Endometrial microvascular endothelial cells (primary cell): ENCODE measurements at regions not wholly inside any gene's neighbourhood (a gene's known extent, or its start where the extent isn't known, plus 50 kb on each side); places are given as distances from the start of the nearest gene placed in this dataset.
"Not testable (repeated sequence)": the region's sequence is repeated elsewhere in the genome, so short reads cannot be mapped to it uniquely, and the experiment has no call there.

Experiments used
- in situ Hi-C: cut with HindIII; loops from 2 replicates; pipeline ENCODE4 v1.10.0; 2017; ENCODE audit warnings: low sequenced_read_pairs, low pct_unique_long_range_greater_than_20kb; ENCODE audit errors: inconsistent ontology term

DNA sequence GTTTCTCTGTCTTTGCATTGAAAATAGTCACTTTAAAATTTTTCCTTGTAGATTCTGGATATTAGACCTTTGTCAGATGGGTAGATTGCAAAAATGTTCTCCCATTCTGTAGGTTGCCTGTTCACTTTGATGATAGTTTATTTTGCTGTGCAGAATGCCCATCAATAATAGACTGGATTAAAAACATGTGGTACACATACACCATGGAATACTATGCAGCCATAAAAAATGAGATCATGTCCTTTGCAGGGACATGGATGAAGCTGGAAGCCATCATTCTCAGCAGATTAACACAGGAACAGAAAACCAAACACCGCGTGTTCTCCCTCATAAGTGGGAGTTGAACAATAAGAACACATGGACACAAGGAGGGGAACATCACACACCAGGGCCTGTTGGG is 670.2 kb upstream of the SOX9 start:
- in situ Hi-C loops = not testable (repeated sequence)

DNA sequence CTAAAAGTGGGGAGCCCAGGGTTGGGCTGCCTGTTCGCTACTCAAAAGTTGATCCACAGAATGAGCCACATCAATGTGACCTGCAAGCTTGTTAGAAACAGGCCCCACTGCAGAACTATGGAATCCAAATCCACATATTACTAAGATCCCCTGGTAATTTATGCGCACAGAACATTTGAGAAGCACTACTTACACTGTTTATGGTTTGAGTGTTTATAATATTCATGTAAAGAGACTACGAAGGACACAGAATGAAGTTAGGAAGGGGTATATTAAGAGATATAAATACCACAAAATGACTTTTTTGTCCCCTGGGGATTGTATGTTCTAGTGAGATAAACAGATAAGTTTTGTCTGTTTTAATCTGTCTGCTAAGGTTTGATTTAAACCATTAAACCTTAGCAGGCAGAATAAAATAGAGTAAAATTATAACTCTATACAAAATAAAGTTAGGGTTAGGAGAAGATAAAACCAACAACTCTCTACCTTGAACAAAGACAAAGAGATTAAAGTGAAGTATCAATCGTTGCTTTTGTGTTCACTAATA is 666.9 kb upstream of the SOX9 start:
- in situ Hi-C loops = no loop called here

DNA sequence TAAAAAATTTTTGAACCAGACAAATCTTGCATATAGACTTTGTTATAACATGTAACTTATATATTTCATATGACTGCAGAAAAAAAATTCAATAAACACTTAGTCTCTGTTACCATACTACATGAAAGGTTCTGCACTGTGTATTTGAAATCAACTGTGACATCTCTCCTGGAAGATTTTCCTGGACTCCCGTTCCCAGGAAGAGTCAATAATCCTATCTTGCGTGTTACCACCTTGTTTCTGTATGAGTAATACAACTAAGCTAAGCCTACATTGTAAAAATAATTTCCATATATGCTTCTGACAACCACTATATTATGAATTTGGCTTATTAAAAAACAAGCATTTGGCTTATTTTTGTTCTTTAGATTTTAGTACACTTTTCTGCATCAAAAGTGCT is 665.6 kb upstream of the SOX9 start:
- in situ Hi-C loops = no loop called here

DNA sequence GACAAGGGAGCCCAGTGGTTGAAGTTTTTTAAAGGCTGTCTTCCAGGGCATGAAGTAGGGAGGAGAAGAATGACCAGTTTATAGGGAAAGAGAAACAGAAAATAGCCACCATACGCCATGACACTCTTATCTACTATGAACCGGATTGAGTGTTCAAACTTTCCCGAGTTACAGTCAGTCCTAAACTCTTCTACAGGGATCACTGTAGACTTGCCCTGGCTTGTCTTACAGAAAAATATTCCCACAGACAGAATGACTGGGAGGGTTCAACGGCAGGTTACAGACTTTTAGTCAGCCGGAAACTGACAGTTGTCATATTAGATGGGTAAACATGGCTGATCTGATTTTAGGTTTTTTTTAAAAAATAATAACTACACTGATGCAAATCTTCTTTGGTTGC is 662.5 kb upstream of the SOX9 start:
- in situ Hi-C loops = no loop called here

DNA sequence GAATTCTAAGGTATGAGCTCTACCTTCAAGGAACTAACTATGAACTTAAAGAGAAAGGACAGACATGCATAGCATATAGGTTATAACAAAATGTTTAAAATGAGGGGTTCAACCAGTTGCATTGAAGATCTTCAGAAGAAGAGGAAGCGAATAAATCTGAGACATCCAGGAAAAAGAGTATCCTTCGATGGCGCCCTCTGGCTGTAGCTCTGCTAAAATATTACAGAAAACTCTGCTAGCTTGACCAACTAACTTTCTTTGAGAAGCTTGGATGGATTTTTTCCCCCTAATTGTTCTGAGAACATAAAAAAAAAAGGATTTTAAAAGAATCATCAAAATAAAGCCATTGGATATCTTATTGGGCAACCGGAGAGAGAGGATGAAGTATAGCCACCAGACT is 659.9 kb upstream of the SOX9 start:
- in situ Hi-C loops = no loop called here

DNA sequence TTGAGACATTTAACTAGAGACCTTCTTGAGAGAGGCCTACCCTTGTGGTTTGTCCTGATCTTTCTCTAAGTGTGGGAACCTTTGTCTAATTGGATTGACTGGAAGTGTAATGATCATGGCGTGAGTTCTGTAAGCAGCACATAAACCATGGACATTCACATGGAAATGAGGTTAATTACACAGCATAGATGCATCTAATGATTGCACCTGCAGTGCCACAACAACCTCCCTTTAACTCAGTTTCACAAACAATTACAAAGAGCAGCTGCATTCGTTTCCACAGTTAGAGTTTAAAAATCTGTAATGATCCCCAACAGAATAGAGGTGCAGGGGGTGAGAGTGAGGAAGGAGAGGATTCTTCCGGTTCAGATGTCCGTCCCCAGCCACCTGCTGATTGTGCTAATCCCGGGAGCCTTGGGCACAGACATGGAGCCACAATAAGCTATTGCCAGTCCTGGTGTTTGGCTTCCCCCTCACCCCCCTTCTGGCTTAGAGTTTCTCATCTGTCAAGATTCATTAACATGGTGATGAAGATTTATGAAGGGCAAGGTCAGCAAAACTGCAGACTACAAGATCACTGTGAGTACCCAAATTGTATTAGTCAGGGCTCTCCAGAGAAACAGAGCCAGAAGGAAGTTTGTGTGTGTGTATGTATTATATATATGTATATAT is 659.2 kb upstream of the SOX9 start:
- in situ Hi-C loops = no loop called here

DNA sequence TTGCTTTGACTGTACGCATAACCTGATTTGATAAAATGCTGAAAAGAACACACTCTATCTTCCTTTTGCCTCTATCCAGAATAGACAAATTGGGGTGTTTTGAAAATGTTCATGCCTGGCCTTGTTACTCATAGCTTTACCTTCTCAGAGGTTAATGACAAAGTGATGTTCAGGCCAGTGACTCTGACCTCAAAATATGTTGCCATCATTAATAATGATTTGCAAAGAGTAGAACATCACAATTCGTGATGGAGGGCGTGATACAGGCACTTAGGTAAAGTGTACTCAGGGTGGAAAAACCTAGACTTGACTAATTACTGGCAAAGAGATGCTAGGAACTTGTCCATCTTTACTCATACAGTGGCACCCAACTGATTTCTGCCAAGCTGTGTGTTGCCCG is 656.6 kb upstream of the SOX9 start:
- in situ Hi-C loops = no loop called here

DNA sequence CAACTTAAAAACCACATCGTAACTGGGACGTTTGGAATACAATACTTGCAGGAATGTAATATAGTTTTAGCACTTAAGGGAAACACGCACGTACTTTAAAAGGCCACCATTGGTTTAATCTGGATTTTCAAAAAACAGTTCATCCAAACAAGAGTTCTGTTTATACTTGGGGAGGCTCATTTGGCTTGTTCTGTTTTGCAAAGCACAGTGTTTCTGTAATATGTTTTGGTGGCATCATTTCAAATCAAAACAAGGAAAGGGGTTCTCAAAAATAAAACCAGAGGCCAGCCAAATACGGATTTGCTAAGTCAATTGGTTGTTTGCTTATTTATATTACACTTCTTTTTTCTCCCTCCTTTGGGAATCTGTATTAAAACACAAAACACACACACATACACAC is 656.1 kb upstream of the SOX9 start:
- in situ Hi-C loops = no loop called here

DNA sequence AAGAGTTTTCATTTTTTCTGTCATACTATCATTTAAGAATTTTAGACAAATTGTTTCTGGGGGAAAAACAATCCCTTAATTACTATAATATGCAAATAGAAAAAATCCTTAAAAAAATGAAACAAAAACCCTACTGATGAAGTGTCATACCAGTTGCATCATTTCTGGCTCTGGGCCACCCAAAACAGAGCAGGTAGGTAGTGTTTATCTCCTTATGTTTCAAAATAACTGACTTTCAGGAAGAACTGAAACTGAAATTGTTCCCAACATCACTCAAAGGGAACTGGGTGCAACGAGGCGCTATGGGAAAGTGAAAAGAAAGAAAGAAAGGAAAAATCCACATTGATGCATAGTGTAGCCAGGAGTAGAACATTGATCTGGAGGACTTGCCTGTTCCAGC is 653.1 kb upstream of the SOX9 start:
- in situ Hi-C loops = no loop called here

DNA sequence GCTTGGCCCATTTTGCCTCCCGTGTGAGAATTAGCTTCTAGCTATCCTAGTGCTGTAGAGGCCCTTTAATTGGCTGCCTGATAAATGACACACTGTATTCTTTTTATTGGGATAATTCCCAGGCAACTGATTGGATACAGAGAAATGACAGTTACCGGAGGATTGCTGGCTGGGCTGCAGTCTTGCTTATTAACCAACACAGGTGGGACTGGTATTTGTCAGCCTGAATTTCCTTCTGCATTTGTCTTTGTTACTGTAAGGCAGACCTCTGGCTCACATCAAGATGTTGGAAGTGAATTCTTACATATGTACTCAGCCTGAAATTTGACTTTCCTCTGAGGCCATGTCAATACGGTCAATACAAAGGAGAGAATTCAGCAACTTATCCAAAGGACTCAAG is 650.8 kb upstream of the SOX9 start:
- in situ Hi-C loops = no loop called here

DNA sequence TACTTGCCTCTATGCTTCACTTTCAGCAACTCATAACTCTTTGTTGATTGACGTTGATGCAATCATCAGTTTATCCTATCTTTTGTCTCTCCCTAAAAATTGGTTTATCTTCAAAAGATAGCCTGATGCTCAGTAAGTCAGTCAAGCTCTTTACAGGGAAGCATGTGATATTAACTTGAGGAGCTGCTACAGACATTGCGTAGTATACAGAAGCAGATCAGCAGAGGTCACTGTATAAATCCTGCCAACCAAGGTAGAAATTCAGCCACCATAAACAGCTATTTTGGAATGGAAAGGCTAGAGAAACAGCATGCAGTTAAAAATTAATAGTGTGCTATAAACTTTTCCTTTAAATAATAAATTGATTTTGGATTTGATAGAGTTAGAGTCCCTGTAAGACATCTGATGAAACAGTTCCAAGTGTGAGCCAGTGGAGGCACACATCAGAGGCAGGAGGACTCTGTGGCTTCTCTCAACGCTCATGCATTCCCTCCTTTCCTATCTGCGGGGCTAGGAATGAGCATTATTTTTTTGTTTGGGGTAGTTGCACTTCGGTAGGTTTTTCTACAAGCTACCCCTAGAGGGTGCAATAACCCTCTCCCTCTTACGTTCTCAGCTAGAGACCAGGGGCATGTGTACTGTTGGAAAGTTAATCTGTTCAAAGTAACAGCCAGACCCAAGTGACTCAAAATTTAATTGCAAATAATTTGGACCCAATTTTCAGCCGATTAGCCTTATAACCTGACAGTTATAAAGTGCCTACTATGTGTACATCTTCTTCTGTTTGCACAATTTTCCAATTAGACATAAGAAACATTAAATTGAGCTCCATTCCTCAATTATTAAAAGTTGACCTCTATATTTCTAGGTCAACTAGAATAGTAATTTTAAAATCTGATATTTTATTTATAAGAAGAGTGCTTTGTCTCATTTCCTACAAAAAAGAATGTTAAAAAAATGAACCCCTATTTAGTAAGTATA is 647.7 kb upstream of the SOX9 start:
- in situ Hi-C loops = no loop called here

DNA sequence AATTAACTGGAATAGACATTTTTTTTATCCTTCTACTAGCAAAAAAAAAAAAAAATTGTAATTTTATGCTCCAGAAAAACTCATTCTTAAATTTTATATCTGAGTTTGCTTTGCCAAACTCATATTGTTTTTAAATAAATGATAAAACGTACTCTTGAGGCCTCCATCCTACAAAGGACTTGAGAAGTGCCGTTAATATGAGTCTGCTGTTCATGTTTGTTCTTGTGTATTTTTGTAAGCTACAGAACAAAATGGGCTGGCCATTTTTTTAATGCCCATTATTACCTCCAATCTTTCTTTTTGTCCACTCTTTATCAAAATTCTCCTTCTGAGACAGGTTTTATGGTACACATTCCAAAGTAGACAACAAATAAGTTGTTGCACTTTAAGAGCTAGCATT is 643.5 kb upstream of the SOX9 start:
- in situ Hi-C loops = no loop called here

DNA sequence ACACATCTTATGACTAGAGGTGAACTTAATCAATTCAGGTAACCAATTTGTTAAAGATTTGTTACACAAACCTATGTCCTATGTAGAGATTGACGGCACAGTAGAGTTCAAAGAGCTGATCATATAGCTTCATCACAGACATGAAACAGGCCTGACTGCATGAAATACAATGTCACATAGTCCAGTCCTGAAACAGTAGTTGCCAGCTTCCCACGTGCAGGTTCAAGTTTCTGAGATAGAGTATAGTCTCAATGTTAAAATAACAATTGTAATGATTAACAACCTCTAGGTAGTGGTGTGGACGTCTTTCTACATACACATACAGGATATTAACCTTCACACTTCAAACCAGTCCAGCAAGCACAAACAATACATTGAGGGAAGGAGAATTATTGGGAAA is 640.7 kb upstream of the SOX9 start:
- in situ Hi-C loops = no loop called here

DNA sequence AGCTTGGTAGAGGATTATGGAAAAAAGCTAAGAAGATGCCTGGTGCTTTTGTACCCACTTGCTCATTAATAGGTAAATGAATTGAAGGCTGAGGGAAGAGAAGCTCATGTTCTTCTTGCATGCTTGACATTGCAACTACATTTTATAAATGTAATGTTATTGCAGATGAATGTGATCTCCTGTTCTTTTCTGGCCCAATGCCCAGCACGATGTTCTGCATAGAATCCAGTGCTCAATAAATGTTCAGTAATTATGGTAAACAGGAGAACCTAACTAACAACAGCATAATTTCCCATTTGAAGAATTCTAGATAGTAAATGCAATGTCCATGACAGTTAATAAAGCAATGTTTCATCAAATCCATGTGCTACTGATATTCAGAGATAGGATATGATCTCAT is 638.2 kb upstream of the SOX9 start:
- in situ Hi-C loops = no loop called here

DNA sequence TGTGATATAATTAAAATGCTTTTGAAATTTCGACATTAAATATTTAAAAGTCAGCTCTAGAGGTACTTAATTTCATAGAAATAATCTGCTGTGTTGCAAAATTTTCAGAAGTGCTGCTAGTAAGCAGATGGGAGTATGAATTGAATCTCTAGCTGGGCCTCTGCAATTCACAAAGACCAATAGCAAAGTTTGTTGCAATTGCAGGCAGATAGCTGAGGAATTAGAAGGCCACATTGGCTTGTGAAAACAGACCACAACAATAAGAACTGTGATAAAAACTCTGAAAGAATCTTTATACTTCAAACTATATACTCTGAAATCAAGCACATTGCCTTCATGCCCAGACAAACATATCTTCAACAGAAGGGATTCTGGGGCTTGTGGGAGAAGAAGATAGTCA is 636.3 kb upstream of the SOX9 start:
- in situ Hi-C loops = no loop called here

DNA sequence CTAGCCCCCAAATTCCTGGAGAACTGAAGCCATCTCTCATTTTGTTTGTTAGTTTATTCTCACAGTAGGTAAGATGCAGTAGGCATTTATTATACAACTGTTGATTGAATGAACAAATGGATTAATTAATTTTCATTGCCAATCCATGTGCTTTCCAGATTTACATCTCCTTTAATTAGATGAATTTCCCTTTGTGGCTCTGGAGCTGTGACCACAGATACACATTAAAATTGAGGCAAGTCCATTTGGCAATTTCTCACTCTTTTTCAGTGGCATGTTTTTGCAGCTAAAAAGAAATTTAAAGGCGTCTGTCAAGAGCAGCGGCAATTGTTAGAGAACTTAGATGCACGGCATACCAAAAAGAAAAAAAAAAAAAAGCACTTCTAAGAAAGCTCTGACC is 635.4 kb upstream of the SOX9 start:
- in situ Hi-C loops = no loop called here

DNA sequence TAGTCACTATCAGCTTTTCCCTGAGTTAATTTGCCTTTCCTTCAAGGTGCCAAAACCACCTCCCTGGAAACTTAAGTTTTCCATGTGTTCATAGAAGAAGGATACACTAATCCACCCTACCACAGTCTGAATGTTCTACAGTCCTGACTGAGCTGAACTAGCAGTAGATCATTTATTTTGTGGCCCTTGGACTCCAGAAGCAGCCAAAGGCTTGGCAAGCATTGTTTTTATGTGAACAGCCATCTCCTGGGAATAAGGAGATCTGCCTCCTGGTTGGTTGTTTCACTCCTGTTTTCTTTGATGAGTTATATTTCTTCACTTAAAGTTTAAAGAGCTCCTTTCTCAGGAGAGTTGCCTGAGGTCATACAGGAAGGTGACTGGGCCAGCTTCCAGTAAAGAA is 634.6 kb upstream of the SOX9 start:
- in situ Hi-C loops = no loop called here

DNA sequence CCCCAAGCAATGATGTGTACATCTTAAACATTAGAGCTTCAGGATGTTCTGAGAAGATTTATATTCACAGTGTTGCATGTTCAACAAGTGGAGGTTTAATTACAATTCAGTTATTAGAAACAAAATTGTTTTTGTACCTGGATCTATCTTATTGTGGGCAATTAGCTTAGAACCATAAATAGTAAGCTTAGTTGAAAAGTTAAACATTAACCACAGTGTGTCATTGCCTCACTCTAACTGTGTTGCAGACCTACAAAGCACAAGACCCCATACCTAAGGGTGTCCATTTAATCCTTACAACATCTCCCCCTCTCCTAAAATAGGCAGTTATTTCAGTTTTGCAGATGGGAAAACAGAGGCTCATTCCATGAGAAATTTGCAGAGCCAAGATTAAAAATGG is 632.0 kb upstream of the SOX9 start:
- in situ Hi-C loops = no loop called here

DNA sequence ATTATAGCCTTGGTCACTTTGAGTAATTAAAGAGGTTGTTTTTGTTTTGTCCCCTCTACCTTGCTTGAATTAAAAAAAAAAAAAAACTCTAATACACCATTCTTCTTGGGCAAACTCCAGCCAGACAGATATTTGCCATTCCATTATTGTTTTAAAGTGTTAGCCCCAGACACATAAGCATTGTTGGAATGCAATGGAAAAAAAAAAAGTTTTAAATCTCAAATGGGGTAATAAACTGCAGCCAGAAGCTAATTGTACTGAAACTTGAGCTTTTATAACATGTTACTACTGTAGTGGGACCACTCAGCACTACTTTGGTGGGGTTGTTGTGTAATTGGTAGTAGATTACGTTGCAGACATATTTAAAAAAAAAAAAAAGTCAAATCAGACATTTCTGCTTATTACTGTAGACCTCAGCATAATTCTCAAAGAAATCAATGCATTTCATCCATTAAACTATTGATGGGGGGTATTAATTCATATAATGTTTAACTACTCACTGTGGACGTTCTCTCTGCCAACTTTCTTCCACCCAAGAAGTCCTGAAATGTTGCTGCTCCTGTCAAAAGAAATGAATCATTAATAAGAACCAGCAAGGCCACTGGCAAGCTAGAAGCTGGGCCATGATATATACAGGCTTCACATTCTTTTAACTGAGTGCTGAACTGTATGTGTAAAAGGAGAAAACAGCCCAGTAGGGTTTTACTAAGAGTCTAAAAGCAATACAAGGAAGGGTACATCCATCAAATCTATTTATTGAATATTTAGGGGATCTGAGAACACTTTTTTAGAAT is 626.6 kb upstream of the SOX9 start:
- in situ Hi-C loops = no loop called here
